HL-60/S4 treated with retinoic acid at 250 ng/mL for 4 days and 3 days (cell line): ENCODE measurements at regions not wholly inside any gene's neighbourhood (a gene's known extent, or its start where the extent isn't known, plus 50 kb on each side); places are given as distances from the start of the nearest gene placed in this dataset.

Source experiments
- in situ Hi-C: fragments of 300-500 bp; cut with MboI; formaldehyde crosslinking; loops from 2 replicates; pipeline ENCODE4 v1.7.0; 2022; ENCODE audit warnings: low sequenced_read_pairs

DNA sequence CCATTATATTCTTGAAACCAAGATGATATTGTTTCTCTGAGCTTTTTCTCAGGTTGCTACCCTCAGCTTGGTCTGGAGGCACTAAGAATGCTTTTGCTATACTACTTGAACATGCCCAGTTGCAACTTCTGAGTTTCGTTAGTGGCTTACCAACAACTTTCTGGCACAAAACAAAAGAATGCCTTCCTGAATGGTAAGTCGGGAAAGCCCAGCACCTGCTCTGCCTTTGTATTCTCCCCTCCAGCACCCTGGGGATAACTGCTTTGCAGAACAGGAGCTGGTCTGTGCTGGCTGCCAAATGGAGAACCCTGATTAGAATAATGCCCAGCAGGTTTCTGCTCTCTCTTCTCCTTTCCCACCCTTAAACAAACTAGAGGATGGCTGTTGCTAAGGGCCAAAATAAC, 149.3 kb downstream of the TGFB2 start:
- in situ Hi-C loops: no loop called here

DNA sequence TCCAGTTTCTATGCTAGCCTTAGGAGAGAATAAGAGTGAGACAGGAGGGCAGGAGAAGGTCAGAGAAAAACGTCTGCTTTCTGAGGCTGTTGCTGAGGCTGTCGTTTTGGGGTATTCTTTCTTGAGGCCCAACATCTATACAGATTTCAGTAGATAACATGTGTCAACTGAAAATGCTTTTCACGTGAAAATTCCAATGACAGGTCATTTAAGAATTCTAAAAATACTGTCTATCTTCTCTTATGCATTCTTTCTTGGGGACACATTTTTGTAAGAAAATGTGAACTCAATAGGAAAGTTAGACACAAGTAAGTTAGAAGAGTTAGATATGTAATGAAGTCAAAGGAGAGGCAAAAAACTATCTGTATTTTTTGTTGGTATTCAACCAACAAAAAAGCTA, 150.8 kb downstream of the TGFB2 start:
- in situ Hi-C loops: no loop called here

DNA sequence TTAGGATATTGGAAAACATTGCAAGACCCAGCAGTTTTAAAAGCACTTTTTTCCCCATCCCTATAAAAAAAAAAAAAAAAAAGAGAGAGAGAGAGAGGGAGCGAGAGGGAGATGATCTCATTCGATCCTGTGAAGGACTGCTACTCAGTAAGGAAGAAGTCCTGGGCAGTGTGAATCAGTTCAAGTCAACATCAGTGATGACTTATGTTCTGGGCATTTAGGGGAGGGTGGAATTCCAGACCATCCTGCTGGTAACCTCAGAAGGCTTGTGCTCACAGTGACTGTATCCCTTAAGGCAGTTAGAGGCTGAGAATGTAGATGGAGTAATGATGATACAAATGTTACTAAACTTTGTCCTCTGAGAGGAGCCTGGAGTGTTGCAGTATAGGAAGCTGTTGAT, 151.4 kb downstream of the TGFB2 start:
- in situ Hi-C loops: no loop called here

DNA sequence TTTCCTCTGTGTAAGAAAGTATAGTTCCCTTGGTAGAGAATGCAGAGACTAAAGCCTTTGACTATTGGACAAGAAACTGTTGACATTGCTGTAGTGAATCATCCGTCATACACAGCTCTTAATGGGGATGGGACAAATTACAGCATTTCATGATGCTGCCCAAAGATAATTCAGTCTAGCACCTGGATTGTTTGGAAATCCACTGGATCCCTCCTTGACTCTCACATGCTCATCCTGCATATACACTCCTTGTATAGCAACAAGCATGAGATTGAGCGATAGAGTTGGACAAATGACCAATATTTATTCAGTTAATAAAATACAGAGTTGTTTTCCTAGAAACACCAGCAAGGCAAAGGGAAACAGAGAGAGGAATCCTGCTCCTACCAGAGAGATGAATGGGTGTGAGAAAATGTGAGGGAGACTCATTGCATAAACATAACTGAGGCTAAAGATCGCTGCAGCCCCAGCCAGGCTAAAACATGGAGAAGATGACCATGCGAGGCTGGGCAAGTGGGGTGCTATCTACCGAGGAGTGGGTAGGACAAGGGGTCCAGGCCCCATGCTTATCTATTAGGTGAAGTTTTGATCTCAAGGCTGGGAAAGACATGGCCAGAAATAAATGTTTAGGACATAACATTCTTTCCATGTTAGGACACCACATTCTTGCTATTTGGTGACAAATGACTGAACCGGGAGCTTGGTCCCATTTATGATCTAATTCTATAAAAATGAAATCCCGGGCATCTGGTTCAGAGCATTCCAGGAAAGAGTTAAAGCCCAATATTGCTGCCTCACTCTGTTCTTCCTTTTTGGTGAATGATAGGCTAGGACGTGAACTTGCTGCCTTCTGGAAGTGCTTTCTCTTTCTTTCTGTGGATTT, 153.2 kb downstream of the TGFB2 start:
- in situ Hi-C loops: no loop called here

DNA sequence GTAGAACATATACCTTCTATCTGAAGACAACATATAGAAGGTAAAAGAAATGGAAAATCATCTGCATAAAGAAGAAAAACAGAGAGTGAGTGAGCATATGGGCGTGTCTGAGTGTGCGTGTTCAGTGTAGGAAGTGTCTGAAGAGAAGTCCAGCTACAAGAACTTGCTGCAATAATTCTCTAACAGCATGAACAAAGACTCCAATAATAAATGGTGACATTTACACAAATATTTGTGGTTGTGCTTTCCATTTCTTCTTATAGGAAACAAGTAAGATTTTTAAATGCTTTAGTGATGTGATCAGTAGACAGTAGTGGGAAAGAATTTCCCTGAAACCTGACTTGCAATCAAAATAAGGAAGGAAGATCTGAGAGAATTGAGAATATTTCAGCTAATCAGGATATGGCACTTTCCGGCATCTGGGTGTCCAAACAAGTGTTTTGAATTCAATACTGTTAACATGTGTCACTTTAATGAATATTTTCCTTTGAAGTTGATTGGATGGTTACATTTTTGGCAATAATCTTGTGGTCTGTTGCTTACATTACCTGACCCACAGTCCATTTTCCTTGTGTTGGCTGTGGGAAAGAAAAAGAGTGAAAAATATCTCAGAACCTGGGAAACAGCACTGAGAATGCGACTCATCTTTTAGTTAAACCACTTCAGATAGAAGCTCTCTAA, 154.0 kb downstream of the TGFB2 start:
- in situ Hi-C loops: no loop called here

DNA sequence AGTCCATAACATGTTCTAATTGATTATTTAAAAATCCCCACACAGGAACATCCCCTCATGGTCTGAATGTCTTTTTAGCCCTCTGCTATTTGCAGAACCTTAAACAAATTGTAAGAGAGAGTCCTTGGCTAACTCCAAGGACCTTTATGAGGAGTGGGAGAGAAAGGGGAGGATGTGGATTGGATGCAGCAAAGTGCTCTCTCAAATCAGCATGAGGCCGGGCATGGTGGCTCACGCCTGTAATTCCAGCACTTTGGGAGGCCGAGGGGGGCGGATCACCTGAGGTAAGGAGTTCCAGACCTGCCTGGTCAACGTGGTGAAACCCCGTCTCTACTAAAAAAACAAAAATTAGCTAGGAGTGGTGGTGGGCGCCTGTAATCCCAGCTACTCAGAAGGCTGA, 154.8 kb downstream of the TGFB2 start:
- in situ Hi-C loops: loop anchor here (25.0 kb wide), 1 partner anchor 163 kb away; the partner anchor contains the start of gene TGFB2

DNA sequence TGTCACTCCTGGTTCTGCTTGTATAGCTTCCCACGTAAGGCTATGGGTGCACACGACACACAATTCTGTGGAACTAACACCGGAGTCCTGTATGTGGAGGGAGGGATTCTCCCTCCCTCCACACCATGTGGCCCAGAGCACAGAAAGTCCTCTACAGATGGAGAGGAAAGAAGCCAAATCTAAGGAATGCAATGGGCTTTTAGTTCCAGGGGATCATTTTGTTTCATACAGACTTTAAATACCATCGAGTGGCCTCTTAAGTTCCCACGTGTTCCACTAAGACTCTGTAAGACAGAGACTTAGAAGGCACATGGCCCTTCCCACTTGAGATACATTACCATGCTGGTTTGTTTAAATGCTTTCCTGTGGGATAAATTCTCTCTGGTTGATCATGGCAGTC, 156.0 kb downstream of the TGFB2 start:
- in situ Hi-C loops: loop anchor here (25.0 kb wide), 1 partner anchor 164 kb away; the partner anchor contains the start of gene TGFB2

DNA sequence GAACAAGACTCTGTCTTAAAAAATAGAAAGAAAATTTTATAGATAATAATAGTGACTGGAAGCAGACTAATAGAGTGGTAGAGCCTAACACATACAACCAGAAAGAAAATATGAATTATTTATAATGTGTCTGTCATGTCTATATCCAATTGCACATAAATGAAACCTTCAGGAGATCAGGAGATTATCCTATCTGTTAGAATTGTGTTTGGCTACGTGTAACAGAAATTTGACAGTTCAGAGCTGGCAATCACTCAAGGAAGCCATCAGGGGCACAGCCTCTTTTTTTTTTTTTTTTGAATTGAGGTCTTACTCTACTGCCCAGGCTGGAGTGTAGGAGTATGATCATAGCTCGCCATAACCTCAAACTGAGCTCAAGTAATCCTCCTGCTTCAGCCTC, 157.2 kb downstream of the TGFB2 start:
- in situ Hi-C loops: loop anchor here (25.0 kb wide), 1 partner anchor 165 kb away; the partner anchor contains the start of gene TGFB2

DNA sequence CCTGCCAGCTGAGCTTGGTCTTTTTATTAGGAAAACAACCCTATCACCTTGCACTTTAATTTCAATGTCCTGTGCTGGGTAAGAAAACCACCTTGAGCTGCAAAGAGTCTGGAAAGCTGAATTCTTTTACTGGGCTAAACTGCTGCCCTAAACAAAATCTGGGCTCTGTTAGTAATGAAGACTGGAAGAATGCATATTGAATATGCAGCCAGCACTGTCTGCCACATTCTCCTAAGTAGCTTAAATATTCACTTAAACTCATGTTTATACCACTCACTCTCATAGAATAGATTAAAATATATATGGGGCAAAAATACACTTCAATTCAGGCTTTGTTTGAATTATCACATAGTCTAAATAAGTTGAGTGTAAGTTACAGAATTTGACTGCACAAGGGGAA, 158.0 kb downstream of the TGFB2 start:
- in situ Hi-C loops: loop anchor here (25.0 kb wide), 1 partner anchor 166 kb away; the partner anchor contains the start of gene TGFB2

DNA sequence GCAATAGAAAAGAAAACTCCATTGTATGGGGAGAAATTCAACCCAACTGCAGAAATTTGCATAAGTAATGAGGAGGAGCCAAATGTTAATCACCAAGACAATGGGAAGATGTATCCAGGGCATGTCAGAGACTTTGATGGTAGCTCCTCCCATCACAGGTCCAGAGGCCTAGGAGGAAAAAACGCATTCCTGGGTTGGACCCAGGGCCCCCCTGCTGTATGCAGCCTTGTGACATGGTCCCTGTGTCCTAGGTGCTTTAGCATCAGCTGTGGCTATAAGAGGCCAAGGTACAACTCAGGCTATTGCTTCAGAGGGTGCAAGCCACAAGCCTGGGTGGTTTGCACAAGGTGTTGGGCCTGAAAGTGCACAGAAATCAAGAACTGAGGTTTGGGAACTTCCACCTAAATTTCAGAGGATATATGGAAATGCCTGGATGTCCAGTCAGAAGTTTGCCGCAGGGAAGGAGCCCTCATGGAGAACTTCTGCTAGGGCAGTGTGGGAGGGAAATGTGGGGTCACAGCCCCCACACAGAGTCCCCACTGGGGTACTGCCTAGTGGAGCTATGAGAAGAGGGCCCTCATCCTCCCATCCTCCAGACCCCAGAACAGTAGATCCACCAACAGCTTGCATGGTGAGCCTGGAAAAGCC, 162.3 kb downstream of the TGFB2 start:
- in situ Hi-C loops: loop anchor here (25.0 kb wide), 1 partner anchor 170 kb away; the partner anchor contains the start of gene TGFB2

DNA sequence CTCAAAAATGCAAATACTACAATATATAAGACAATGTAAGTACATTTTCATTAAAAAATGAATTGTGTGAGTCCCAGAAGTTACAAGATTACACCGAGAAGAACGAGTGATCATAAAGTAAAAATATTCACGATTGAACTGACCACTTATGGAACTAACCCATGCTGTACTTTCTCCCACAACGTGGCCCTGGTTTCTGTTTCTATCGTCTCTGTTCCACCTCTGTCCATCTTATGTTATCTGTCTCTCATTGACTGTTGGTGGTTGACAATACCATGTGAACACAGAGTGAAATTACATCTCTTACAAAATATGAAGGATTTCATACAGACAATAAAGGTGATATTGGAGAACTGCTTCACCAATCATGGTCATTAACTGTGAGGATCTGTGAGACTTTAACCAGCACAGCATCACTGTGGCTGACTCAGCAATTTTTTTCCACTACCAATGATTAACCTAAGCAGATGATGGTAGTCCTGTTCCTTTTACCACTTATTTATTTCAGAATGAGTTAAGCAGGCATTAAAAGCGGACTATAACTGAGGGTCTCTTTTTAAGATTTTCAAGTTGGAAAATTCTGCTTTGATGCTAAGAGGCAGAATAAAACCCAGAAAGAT, 165.1 kb downstream of the TGFB2 start:
- in situ Hi-C loops: loop anchor here (25.0 kb wide), 1 partner anchor 173 kb away; the partner anchor contains the start of gene TGFB2

DNA sequence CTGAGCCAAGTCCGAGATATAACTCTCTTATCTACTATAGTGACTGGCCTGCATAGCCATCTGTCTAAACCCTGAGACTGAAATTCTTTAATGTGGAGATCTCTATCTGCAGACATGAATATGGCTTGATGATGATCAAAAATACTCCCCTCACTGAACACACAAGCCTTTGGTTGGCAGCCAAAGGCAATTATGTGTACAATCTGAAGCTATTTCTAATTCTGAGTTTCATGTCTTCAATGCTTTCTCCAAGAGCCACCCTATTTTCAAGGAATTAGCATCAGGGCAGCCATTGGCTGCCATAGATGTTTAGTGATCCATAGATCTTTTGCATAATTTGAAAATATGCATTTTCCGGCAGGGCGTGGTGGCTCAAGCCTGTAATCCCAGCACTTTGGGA, 168.2 kb downstream of the TGFB2 start:
- in situ Hi-C loops: loop anchor here (25.0 kb wide), 1 partner anchor 176 kb away; the partner anchor contains the start of gene TGFB2

DNA sequence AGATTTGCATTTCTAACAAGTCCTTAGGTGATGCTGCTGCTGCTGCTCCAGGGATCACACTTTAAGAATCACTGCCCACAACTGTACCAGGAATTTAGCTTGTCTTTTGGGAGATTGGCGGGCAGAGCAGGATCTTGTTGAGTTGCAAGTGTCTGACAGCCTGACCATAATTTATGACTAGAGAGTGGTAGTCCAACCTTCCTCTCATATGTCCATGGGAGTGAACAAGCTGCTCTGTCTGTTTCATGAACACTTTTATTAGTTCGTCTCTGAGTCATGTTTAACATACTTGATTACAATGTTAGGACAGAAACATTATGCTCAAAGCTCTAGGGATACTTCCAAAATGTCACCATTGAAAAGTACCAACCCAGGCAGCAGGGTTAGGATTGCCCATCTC, 169.6 kb downstream of the TGFB2 start:
- in situ Hi-C loops: loop anchor here (25.0 kb wide), 1 partner anchor 177 kb away; the partner anchor contains the start of gene TGFB2

DNA sequence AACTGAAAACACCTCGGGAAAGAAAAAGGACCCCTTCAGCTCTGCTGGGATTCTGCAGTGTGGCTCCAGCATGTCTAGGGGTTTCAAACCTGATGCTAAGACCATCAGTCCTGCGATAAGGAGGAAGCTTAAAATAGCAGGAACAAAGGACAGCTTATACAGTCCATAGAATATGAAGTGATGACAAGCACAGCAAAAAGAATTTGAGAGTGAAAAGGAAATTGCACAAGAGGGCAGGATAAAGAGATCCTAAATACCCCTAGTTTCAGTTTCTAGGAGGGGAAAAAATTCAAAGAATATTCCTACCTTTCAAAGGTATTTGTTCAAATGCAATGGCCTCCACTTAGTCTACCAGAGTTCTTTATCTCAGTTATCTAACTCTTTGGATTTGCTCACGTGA, 171.4 kb downstream of the TGFB2 start:
- in situ Hi-C loops: loop anchor here (25.0 kb wide), 1 partner anchor 179 kb away; the partner anchor contains the start of gene TGFB2

DNA sequence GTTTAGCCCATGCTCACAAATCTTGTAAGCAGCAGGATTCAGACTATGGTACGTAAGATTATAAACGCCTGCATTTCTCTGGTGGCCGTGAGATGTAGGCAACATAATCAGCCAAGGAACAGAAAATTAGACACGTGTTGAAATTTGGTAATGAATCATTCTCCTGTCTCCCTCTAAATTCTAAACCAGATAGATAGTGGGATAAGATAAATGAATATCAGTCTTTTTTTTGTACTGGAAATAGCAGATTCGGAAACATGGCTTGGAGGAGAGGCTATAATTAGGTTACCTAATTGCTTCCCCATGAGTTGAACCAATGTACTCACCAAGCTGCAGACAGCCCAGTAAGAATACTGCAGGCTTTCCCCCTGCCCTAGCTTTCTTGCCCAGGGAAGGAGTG, 172.3 kb downstream of the TGFB2 start:
- in situ Hi-C loops: loop anchor here (25.0 kb wide), 1 partner anchor 180 kb away; the partner anchor contains the start of gene TGFB2

DNA sequence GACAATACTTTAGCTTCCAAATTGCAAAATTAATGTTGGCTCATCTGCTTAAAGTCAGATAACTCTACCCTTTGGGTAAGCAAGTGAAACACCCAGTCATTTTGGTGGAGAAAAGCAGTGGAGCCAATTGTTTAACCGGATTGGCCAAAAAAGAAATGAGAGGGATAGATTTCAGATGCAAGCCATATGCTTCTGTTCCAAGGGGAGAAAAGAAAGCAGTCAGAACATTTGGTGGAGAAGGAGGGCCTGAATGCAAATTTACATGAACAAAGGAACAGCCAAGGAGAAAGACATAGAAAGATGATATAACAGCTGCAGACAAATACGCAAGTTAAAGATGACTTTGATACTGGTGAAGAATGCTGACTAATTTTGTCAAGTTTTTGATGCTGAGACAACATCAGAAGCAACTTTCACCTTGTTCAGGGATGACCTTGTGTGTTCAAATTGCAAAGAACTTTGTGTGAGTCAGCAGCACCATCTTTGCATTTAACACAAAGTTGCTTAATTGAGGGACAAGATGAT, 173.1 kb downstream of the TGFB2 start:
- in situ Hi-C loops: loop anchor here (25.0 kb wide), 1 partner anchor 181 kb away; the partner anchor contains the start of gene TGFB2

DNA sequence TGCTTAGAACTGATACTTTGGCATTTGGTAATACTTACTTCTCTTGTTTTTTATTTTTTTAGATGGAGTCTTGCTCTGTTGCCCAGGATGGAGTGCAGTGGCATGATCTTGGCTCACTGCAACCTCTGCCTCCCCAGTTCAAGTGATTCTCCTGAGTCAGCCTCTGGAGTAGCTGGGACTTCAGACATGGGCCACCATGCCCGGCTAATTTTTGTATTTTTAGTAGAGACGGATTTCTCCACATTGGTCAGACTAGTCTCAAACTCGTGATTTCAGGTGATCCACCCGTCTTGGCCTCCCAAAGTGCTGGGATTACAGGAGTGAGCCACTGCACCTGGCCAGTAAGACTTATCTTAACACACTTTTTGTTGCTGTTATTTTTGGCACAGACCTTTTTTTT, 175.5 kb downstream of the TGFB2 start:
- in situ Hi-C loops: loop anchor here (25.0 kb wide), 1 partner anchor 183 kb away; the partner anchor contains the start of gene TGFB2

DNA sequence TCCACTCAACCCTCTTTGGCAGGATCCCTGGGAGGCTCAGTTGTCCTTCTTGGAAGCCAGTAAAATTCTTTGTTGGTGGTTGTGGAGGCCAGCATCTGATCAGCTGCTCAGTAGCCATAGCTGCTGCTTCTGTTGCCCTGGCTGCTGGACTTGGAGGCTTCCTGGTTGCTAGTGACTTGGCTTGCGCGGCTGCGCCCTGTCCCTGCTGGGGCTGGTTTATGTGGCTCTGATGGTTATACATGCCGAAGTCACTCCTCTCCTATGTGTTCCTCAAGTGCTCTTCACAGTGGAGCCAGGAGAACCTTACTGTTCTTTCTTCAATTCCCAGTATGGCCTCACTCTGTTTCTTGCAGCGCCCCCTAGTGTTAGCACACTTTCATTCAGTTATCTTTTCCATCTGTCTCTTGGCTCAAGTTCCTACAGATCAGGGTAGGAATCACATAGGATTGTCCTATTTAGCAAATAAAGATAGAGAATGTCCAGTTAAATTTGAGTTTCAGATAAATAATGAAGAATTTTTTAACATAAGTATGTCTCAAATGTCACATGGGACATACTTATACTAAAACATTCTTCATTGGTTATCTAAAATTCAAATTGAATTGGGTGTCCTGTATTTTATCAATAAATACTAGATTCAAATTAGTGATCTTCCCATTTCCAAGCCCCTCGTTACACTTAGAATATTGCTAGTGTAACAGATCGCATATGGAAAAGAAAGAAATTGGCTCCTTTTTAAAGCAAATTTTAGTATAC, 176.5 kb downstream of the TGFB2 start:
- in situ Hi-C loops: loop anchor here (25.0 kb wide), 1 partner anchor 184 kb away; the partner anchor contains the start of gene TGFB2

DNA sequence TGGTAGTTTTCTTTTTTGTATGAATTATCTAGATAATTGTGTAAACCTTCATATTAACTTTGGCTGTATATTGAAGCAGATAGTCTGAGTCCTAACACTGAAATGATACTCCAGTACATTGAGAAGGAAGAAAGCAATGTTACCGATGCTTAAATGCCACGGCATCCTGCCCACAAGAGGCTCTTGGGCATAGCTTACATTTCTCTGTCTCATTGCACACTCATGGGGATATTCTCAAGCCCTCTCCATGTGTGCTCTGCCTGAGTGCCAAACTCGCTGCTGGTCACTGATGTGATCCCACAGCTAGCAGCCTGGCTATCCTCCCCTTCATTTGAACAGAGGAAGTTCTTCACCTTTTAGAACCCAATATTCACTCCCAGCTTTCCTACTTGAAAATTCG, 179.4 kb downstream of the TGFB2 start:
- in situ Hi-C loops: loop anchor here (25.0 kb wide), 1 partner anchor 187 kb away; the partner anchor contains the start of gene TGFB2
